Neural cell (in vitro differentiated cells): ENCODE measurements at regions not wholly inside any gene's neighbourhood (a gene's known extent, or its start where the extent isn't known, plus 50 kb on each side); places are given as distances from the start of the nearest gene placed in this dataset.

Source experiments
- H2AFZ ChIP-seq: fragments of 200-600, 300-800 bp; sonication (generic), shearing (Covaris generic); 2 replicates; pipeline ENCODE4 v1.6.0; 2014; ENCODE audit warnings: low read depth, mild to moderate bottlenecking, antibody characterized with exemption, low read length, moderate library complexity
- H3F3A ChIP-seq: fragments of 200-600 bp; shearing (Covaris generic); 2 replicates; pipeline ENCODE4 v1.6.1; 2016; ENCODE audit warnings: mild to moderate bottlenecking, moderate library complexity, mixed read lengths, antibody characterized with exemption, low read length; ENCODE audit not compliant: insufficient read depth, poor library complexity, severe bottlenecking
- H3K27ac ChIP-seq: fragments of 200-600, 300-800 bp; sonication (generic), shearing (Covaris generic); 2 replicates; pipeline ENCODE4 v1.5.1; 2014; ENCODE audit warnings: mild to moderate bottlenecking, low read length, moderate library complexity
- H3K27me3 ChIP-seq: fragments of 300-800, 200-600 bp; sonication (generic), shearing (Covaris generic); 2 replicates; pipeline ENCODE4 v1.6.0; 2014; ENCODE audit warnings: mild to moderate bottlenecking, low read depth, low read length, moderate library complexity; ENCODE audit not compliant: insufficient read depth
- H3K36me3 ChIP-seq: fragments of 300-800, 200-600 bp; sonication (generic), shearing (Covaris generic); 2 replicates; pipeline ENCODE4 v1.5.1; 2014; ENCODE audit warnings: mild to moderate bottlenecking, antibody characterized with exemption, low read length, moderate library complexity; ENCODE audit not compliant: insufficient read depth
- H3K4me2 ChIP-seq: fragments of 300-800, 200-600 bp; sonication (generic), shearing (Covaris generic); 2 replicates; pipeline ENCODE4 v1.6.0; 2014; ENCODE audit warnings: mild to moderate bottlenecking, low read length
- H3K4me3 ChIP-seq: fragments of 300-800, 200-600 bp; sonication (generic), shearing (Covaris generic); 2 replicates; pipeline ENCODE4 v1.5.1; 2014; ENCODE audit warnings: mild to moderate bottlenecking, low read length, moderate library complexity
- H3K79me2 ChIP-seq: fragments of 200-600 bp; shearing (Covaris generic); replicated peaks from 2 replicates; pipeline ENCODE4 v1.6.0; 2014; ENCODE audit warnings: mild to moderate bottlenecking, low read length, moderate library complexity; ENCODE audit not compliant: insufficient read depth
- H3K9ac ChIP-seq: fragments of 300-800, 200-600 bp; sonication (generic), shearing (Covaris generic); 2 replicates; pipeline ENCODE4 v1.6.1; 2016; ENCODE audit warnings: mild to moderate bottlenecking, low read length, mixed read lengths
- H3K9me2 ChIP-seq: fragments of 200-600 bp; shearing (Covaris generic); 2 replicates; pipeline ENCODE4 v1.6.1; 2016; ENCODE audit warnings: mild to moderate bottlenecking, low read length, mixed read lengths; ENCODE audit not compliant: insufficient read depth
- H3K9me3 ChIP-seq: fragments of 200-600, 300-800 bp; sonication (generic), shearing (Covaris generic); 2 replicates; pipeline ENCODE4 v1.6.1; 2016; ENCODE audit warnings: mild to moderate bottlenecking, mixed run types, low read length, moderate library complexity, mixed read lengths
- H4K20me1 ChIP-seq: fragments of 200-600 bp; shearing (Covaris generic); 2 replicates; pipeline ENCODE4 v1.6.1; 2016; ENCODE audit warnings: mild to moderate bottlenecking, mixed run types; ENCODE audit not compliant: insufficient read depth
- EP300 ChIP-seq: fragments of 450-650 bp; conservative IDR thresholded peaks from 2 replicates; pipeline ENCODE4 v1.6.1; 2014; ENCODE audit warnings: antibody characterized with exemption, mild to moderate bottlenecking, moderate library complexity; ENCODE audit not compliant: poor library complexity, severe bottlenecking
- EZH2 ChIP-seq: fragments of 200-600, 300-800 bp; shearing (Covaris generic), sonication (generic); IDR thresholded peaks from 2 replicates; pipeline ENCODE4 v1.6.1; 2014; ENCODE audit warnings: antibody characterized with exemption, low read length, borderline replicate concordance, mild to moderate bottlenecking; ENCODE audit not compliant: insufficient read depth, poor library complexity, severe bottlenecking
- MXI1 ChIP-seq: fragments of 450-650 bp; conservative IDR thresholded peaks from 2 replicates; pipeline ENCODE4 v1.6.1; 2014; ENCODE audit warnings: antibody characterized with exemption, mild to moderate bottlenecking; ENCODE audit not compliant: poor library complexity, severe bottlenecking
- POLR2AphosphoS5 ChIP-seq: IDR thresholded peaks from 2 replicates; pipeline ENCODE4 v1.6.1; 2012
- RAD21 ChIP-seq: fragments of 450-650 bp; conservative IDR thresholded peaks from 2 replicates; pipeline ENCODE4 v1.6.1; 2014; ENCODE audit warnings: antibody characterized with exemption, mild to moderate bottlenecking, moderate library complexity
- REST ChIP-seq: IDR thresholded peaks from 2 replicates; pipeline ENCODE4 v1.6.1; 2012; ENCODE audit warnings: borderline replicate concordance
- SMC3 ChIP-seq: fragments of 450-650 bp; conservative IDR thresholded peaks from 2 replicates; pipeline ENCODE4 v1.6.1; 2014; ENCODE audit warnings: antibody characterized with exemption, mild to moderate bottlenecking, moderate library complexity; ENCODE audit not compliant: poor library complexity
- TAF1 ChIP-seq: IDR thresholded peaks from 2 replicates; pipeline ENCODE4 v1.6.1; 2012; ENCODE audit warnings: low read depth
- TF ChIP-seq, protein P1 (sequence below): fragments of 450-650 bp; IDR thresholded peaks from 2 replicates; pipeline ENCODE4 v1.5.1; 2014; ENCODE audit warnings: antibody characterized with exemption, mild to moderate bottlenecking, moderate library complexity; ENCODE audit not compliant: poor library complexity, severe bottlenecking

GRCh38 chr13:86429756-86430155, 630.5 kb upstream of the SLITRK6 start:
- Histone ChIP-seq H2AFZ (no peak overlapping the region), H3F3A (no peaks in the 10 kb centered on the region), H3K9me2 (no peaks in the 10 kb centered on the region), H3K4me3 (no peak overlapping the region), H3K36me3 (no peaks in the 10 kb centered on the region), H3K27ac (no peak overlapping the region), H3K9ac (no peak overlapping the region), H3K79me2 (no peaks in the 10 kb centered on the region), H3K4me2 (no peak overlapping the region), H3K27me3 (no peaks in the 10 kb centered on the region), H3K9me3 (peaks cover 5% of the 10 kb centered on the region), H4K20me1 (no peaks in the 10 kb centered on the region)
- TF ChIP-seq EZH2 = no peak
- no peak for TF ChIP-seq TAF1
- TF ChIP-seq REST = no peak

GRCh38 chr13:86438034-86438433, 638.8 kb upstream of the SLITRK6 start:
- Histone ChIP-seq H3K9ac (no peak overlapping the region), H3K9me2 (no peaks in the 10 kb centered on the region), H3K4me2 (no peak overlapping the region), H3K4me3 (no peak overlapping the region), H4K20me1 (no peaks in the 10 kb centered on the region), H3F3A (no peaks in the 10 kb centered on the region), H3K79me2 (no peaks in the 10 kb centered on the region), H3K9me3 (peaks cover 5% of the 10 kb centered on the region), H3K27ac (no peak overlapping the region), H3K27me3 (no peaks in the 10 kb centered on the region), H3K36me3 (no peaks in the 10 kb centered on the region), H2AFZ (no peak overlapping the region)
- TF ChIP-seq POLR2AphosphoS5 = no peak
- TF ChIP-seq MXI1 = no peak
- no peak for TF ChIP-seq EP300
- no peak for TF ChIP-seq SMC3
- no peak for TF ChIP-seq RAD21
- TF ChIP-seq, protein P1, sequence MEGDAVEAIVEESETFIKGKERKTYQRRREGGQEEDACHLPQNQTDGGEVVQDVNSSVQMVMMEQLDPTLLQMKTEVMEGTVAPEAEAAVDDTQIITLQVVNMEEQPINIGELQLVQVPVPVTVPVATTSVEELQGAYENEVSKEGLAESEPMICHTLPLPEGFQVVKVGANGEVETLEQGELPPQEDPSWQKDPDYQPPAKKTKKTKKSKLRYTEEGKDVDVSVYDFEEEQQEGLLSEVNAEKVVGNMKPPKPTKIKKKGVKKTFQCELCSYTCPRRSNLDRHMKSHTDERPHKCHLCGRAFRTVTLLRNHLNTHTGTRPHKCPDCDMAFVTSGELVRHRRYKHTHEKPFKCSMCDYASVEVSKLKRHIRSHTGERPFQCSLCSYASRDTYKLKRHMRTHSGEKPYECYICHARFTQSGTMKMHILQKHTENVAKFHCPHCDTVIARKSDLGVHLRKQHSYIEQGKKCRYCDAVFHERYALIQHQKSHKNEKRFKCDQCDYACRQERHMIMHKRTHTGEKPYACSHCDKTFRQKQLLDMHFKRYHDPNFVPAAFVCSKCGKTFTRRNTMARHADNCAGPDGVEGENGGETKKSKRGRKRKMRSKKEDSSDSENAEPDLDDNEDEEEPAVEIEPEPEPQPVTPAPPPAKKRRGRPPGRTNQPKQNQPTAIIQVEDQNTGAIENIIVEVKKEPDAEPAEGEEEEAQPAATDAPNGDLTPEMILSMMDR = no peak
- TF ChIP-seq TAF1 = no peak

GRCh38 chr13:86445206-86445605, 646.0 kb upstream of the SLITRK6 start:
- TF ChIP-seq EZH2 (no peak), EP300 (no peak), REST (no peak), POLR2AphosphoS5 (no peak), SMC3 (no peak)
- TF ChIP-seq, protein P1 = no peak
- Histone ChIP-seq H3K36me3 (no peaks in the 10 kb centered on the region), H3K9ac (no peak overlapping the region)

More at GRCh38 chr13:86445206-86445605, 646.0 kb upstream of the SLITRK6 start:
- Histone ChIP-seq H3F3A (no peaks in the 10 kb centered on the region), H4K20me1 (no peaks in the 10 kb centered on the region), H3K9me2 (no peaks in the 10 kb centered on the region), H3K9me3 (no peaks in the 10 kb centered on the region), H3K27me3 (no peaks in the 10 kb centered on the region), H3K79me2 (no peaks in the 10 kb centered on the region), H2AFZ (no peak overlapping the region), H3K27ac (no peak overlapping the region), H3K4me2 (no peak overlapping the region), H3K4me3 (no peak overlapping the region)
